MCF 10A (cell line): ENCODE measurements at regions not wholly inside any gene's neighbourhood (a gene's known extent, or its start where the extent isn't known, plus 50 kb on each side); places are given as distances from the start of the nearest gene placed in this dataset.
A peak's percentile ranks its signal among the peaks of the same experiment; 100 is the strongest.

Source experiments
- BruUV-seq: library from RNA; stranded (reverse); fragments of 400-500 nt; replicated peaks from 2 replicates; lab custom pipeline; 2021; lab: Mats Ljungman, UMichigan
- CTCF ChIA-PET: fragments of 300-600 bp; sonication (Branson Sonifier 250); formaldehyde crosslinking; extraction: SDS; loops from one replicate; lab custom pipeline; 2021; ENCODE audit warnings: antibody characterized with exemption, inconsistent platforms; lab: Yijun Ruan, JAX
- POLR2A ChIA-PET: fragments of 300-600, 350-650 bp; sonication (Branson Sonifier 250); formaldehyde crosslinking; extraction: SDS; loops from one replicate; lab custom pipeline; 2020; ENCODE audit warnings: antibody characterized with exemption, inconsistent platforms; lab: Yijun Ruan, JAX
- DNase-seq: peaks from one replicate; pipeline ENCODE4 v3.0.0-alpha.2; 2018; ENCODE audit not compliant: unreplicated experiment
- H3K27ac Mint-ChIP-seq: one replicate; pipeline ENCODE4 v1.8.0; 2022; ENCODE audit warnings: mild to moderate bottlenecking, low read depth, mixed read lengths; ENCODE audit not compliant: unreplicated experiment
- H3K27me3 Mint-ChIP-seq: one replicate; pipeline ENCODE4 v1.8.0; 2022; ENCODE audit warnings: mixed read lengths; ENCODE audit not compliant: insufficient read depth, unreplicated experiment
- H3K36me3 Mint-ChIP-seq: one replicate; pipeline ENCODE4 v1.8.0; 2022; ENCODE audit warnings: mild to moderate bottlenecking, moderate library complexity, mixed read lengths; ENCODE audit not compliant: insufficient read depth, unreplicated experiment
- H3K4me1 Mint-ChIP-seq: one replicate; pipeline ENCODE4 v1.8.0; 2022; ENCODE audit warnings: mixed read lengths; ENCODE audit not compliant: insufficient read depth, unreplicated experiment
- H3K4me3 Mint-ChIP-seq: one replicate; pipeline ENCODE4 v1.8.0; 2022; ENCODE audit warnings: mild to moderate bottlenecking, moderate library complexity, mixed read lengths; ENCODE audit not compliant: unreplicated experiment
- H3K9me3 Mint-ChIP-seq: one replicate; pipeline ENCODE4 v1.8.0; 2022; ENCODE audit warnings: mixed read lengths; ENCODE audit not compliant: unreplicated experiment
- CTCF ChIP-seq: fragments of 200-600 bp; IDR thresholded peaks from one replicate; pipeline ENCODE4 v1.8.0; 2022; ENCODE audit warnings: antibody characterized with exemption, mild to moderate bottlenecking; ENCODE audit not compliant: unreplicated experiment
- intact Hi-C: fragments of 100-400 bp; cut with micrococcal nuclease; formaldehyde crosslinking; loops from 2 replicates; pipeline ENCODE4 v1.14.1; 2022

GRCh38 chr14:55743551-55743950 lies 163.5 kb downstream of the KTN1 start:
- Mint-ChIP-seq H3K4me1 (peaks cover 13% of the 10 kb centered on the region), H3K36me3 (no peaks in the 10 kb centered on the region), H3K27me3 (no peaks in the 10 kb centered on the region), H3K4me3 (no peak overlapping the region), H3K27ac (no peak overlapping the region), H3K9me3 (no peaks in the 10 kb centered on the region)
- CTCF ChIA-PET = interaction anchor here (0.6 to 1.5 kb wide), 3 partner anchors 11 to 317 kb away, joined by 3 to 4 read pairs (median 3); no protein-coding TSS in a partner anchor
- intact Hi-C loops = no loop called here
- POLR2A ChIA-PET = no interaction called here
- no TSS peak for BruUV-seq
- no peak for DNase-seq
- no peak for TF ChIP-seq CTCF

- CTCF ChIA-PET = interaction anchor here (0.6 to 1.5 kb wide), 2 partner anchors 11 to 318 kb away, joined by 3 to 4 read pairs; no protein-coding TSS in a partner anchor
- BruUV-seq = no TSS peak
- Mint-ChIP-seq H3K27me3 (no peaks in the 10 kb centered on the region), H3K27ac (no peak overlapping the region), H3K9me3 (no peaks in the 10 kb centered on the region), H3K4me3 (no peak overlapping the region), H3K4me1 (peaks cover 19% of the 10 kb centered on the region), H3K36me3 (no peaks in the 10 kb centered on the region)
- POLR2A ChIA-PET = no interaction called here
- intact Hi-C loops = no loop called here
- no peak for TF ChIP-seq CTCF
- no peak for DNase-seq
Measured at GRCh38 chr14:55744321-55744720, 164.3 kb downstream of the KTN1 start.

GRCh38 chr14:55745906-55746305 lies 165.9 kb downstream of the KTN1 start:
- DNase-seq = no peak
- Mint-ChIP-seq H3K36me3 (no peaks in the 10 kb centered on the region), H3K27ac (peak overlapping the region; percentile 42), H3K4me3 (no peak overlapping the region), H3K9me3 (no peaks in the 10 kb centered on the region), H3K4me1 (peaks cover 20% of the 10 kb centered on the region), H3K27me3 (no peaks in the 10 kb centered on the region)
- ChIA-PET CTCF (interaction anchor here (0.6 to 1.7 kb wide), 2 partner anchors 13 to 54 kb away, joined by 3 to 5 read pairs; no protein-coding TSS in a partner anchor), POLR2A (no interaction called here)
- no peak for TF ChIP-seq CTCF
- no TSS peak for BruUV-seq
- intact Hi-C loops = no loop called here

GRCh38 chr14:55746558-55746957 lies 166.6 kb downstream of the KTN1 start:
- H3K36me3 Mint-ChIP-seq = no peaks in the 10 kb centered on the region
- no TSS peak for BruUV-seq
- no peaks in the 10 kb centered on the region for H3K9me3 Mint-ChIP-seq
- no peak overlapping the region for H3K4me3 Mint-ChIP-seq
- intact Hi-C loops = no loop called here
- ChIA-PET POLR2A (interaction anchor here (0.6 kb wide), 1 partner anchor 685 kb away, joined by 3 read pairs; no protein-coding TSS in a partner anchor), CTCF (interaction anchor here (0.6 to 1.7 kb wide), 2 partner anchors 14 to 54 kb away, joined by 3 to 5 read pairs; no protein-coding TSS in a partner anchor)
- H3K4me1 Mint-ChIP-seq = peaks cover 23% of the 10 kb centered on the region
- DNase-seq = no peak
- TF ChIP-seq CTCF = no peak
- H3K27ac Mint-ChIP-seq = no peak overlapping the region
- no peaks in the 10 kb centered on the region for H3K27me3 Mint-ChIP-seq
